GM12878 (cell line): ENCODE measurements at regions not wholly inside any gene's neighbourhood (a gene's known extent, or its start where the extent isn't known, plus 50 kb on each side); places are given as distances from the start of the nearest gene placed in this dataset.

Experiments
- ATAC-seq: fragments of 200-7000 bp; cut with Tn5 transposase; 3 replicates; pipeline ENCODE4 v1.9.1; 2020; ENCODE audit warnings: mild to moderate bottlenecking, moderate library complexity
- BruUV-seq: library from RNA; stranded (reverse); fragments of 400-500 nt; replicated peaks from 2 replicates; lab custom pipeline; 2021; lab: Mats Ljungman, UMichigan
- CTCF ChIA-PET: fragments of 300-600 bp; sonication (Branson Sonifier 250); formaldehyde crosslinking; extraction: SDS; loops from one replicate; lab custom pipeline; 2021; ENCODE audit warnings: inconsistent platforms; lab: Yijun Ruan, JAX
- POLR2A ChIA-PET: fragments of 350-600 bp; formaldehyde crosslinking; extraction: SDS; loops from one replicate; lab custom pipeline; 2021; ENCODE audit warnings: inconsistent platforms; lab: Charles Lee
- RAD21 ChIA-PET: fragments of 300-600 bp; sonication (Branson Sonifier 250); formaldehyde crosslinking; loops from one replicate; lab custom pipeline; 2023; ENCODE audit warnings: antibody characterized with exemption; ENCODE audit not compliant: unreplicated experiment; lab: Charles Lee
- SMC1A ChIA-PET: fragments of 300-600 bp; sonication (Branson Sonifier 250); formaldehyde crosslinking; loops from one replicate; lab custom pipeline; 2023; ENCODE audit not compliant: unreplicated experiment, uncharacterized antibody; lab: Charles Lee
- DNase-seq: peaks from one replicate; pipeline ENCODE4 v3.0.0-alpha.2; 2011; ENCODE audit warnings: low read depth, low spot score
- FAIRE-seq: peaks from 3 replicates; lab custom pipeline; 2011; peaks lifted over from hg19 to GRCh38; lab: Jason Lieb, UNC
- H2AFZ ChIP-seq: 2 replicates; pipeline ENCODE4 v1.6.0; 2011; ENCODE audit warnings: low read depth, low read length, control low read depth; ENCODE audit not compliant: control insufficient read depth
- H3K27ac ChIP-seq: 2 replicates; pipeline ENCODE4 v1.5.1; 2011; ENCODE audit warnings: control low read depth; ENCODE audit not compliant: control insufficient read depth, insufficient read depth
- H3K27me3 ChIP-seq, 2 experiments: replicated peaks in 1 of 2; 2 replicates each; pipeline versions ENCODE4 v1.6.0 to v1.6.1; 2011; ENCODE audit warnings: low read length in 1 of 2; ENCODE audit not compliant: control insufficient read depth in 2 of 2, insufficient read depth in 2 of 2
- H3K36me3 ChIP-seq, 2 experiments: 2 replicates each; pipeline ENCODE4 v1.5.1; 2011; ENCODE audit warnings: low read length in 1 of 2; ENCODE audit not compliant: control insufficient read depth in 2 of 2, insufficient read depth in 2 of 2
- H3K4me1 ChIP-seq: 2 replicates; pipeline ENCODE4 v1.6.1; 2011; ENCODE audit warnings: mild to moderate bottlenecking, low read length, moderate library complexity, mixed read lengths; ENCODE audit not compliant: control insufficient read depth, insufficient read depth
- H3K4me2 ChIP-seq: 2 replicates; pipeline ENCODE4 v1.6.0; 2011; ENCODE audit warnings: control low read depth; ENCODE audit not compliant: control insufficient read depth, insufficient read depth
- H3K4me3 ChIP-seq: fragments of 200-600 bp; sonication (generic); 2 replicates; pipeline ENCODE4 v1.5.1; 2016
- H3K79me2 ChIP-seq: 2 replicates; pipeline ENCODE4 v1.6.0; 2011; ENCODE audit warnings: low read length; ENCODE audit not compliant: control insufficient read depth, insufficient read depth
- H3K9ac ChIP-seq: 2 replicates; pipeline ENCODE4 v1.8.0; 2011; ENCODE audit warnings: low read length, control low read depth, mixed read lengths; ENCODE audit not compliant: control insufficient read depth, insufficient read depth
- H3K9me3 ChIP-seq: replicated peaks from 3 replicates; pipeline ENCODE4 v1.5.1; 2011; ENCODE audit warnings: mild to moderate bottlenecking, low read length; ENCODE audit not compliant: control insufficient read depth, insufficient read depth
- H4K20me1 ChIP-seq: 2 replicates; pipeline ENCODE4 v1.6.0; 2011; ENCODE audit not compliant: control insufficient read depth, insufficient read depth
- SMAD1 ChIP-seq: fragments of 450-650 bp; IDR thresholded peaks from 2 replicates; pipeline ENCODE4 v1.6.1; 2018; ENCODE audit warnings: mild to moderate bottlenecking, low read depth; ENCODE audit not compliant: partially characterized antibody
- in situ Hi-C: fragments of 300-500 bp; cut with MboI; formaldehyde crosslinking; loops from 9 replicates; pipeline ENCODE4 v1.14.3; 2018; ENCODE audit warnings: mixed read lengths
- intact Hi-C: fragments of 100-400 bp; cut with micrococcal nuclease; formaldehyde crosslinking; loops from one replicate; pipeline ENCODE4 v1.14.2; 2022; ENCODE audit not compliant: unreplicated experiment
- TF ChIP-seq, protein P1 (sequence below): fragments of 450-650 bp; IDR thresholded peaks from 2 replicates; pipeline ENCODE4 v1.6.1; 2016; ENCODE audit warnings: mild to moderate bottlenecking
- TF ChIP-seq, protein P2 (sequence below): IDR thresholded peaks from 2 replicates; pipeline ENCODE4 v1.6.1; 2012; ENCODE audit warnings: mild to moderate bottlenecking, low read depth, low read length
- TF ChIP-seq, protein P3 (sequence below): fragments of 450-650 bp; IDR thresholded peaks from 2 replicates; pipeline ENCODE4 v1.6.1; 2017; ENCODE audit warnings: mild to moderate bottlenecking, moderate library complexity
- TF ChIP-seq, protein P4 (sequence below): fragments of 450-650 bp; IDR thresholded peaks from 2 replicates; pipeline ENCODE4 v1.6.1; 2017; ENCODE audit warnings: mild to moderate bottlenecking, low read depth, inconsistent platforms; ENCODE audit not compliant: poor library complexity, severe bottlenecking
- TF ChIP-seq, protein P5 (sequence below): fragments of 450-650 bp; formaldehyde crosslinking; IDR thresholded peaks from 2 replicates; pipeline ENCODE4 v1.4.0; 2020; ENCODE audit warnings: mild to moderate bottlenecking, moderate library complexity
- TF ChIP-seq, protein P6 (sequence below): fragments of 450-650 bp; IDR thresholded peaks from 2 replicates; pipeline ENCODE4 v1.6.1; 2014; ENCODE audit warnings: mild to moderate bottlenecking

DNA sequence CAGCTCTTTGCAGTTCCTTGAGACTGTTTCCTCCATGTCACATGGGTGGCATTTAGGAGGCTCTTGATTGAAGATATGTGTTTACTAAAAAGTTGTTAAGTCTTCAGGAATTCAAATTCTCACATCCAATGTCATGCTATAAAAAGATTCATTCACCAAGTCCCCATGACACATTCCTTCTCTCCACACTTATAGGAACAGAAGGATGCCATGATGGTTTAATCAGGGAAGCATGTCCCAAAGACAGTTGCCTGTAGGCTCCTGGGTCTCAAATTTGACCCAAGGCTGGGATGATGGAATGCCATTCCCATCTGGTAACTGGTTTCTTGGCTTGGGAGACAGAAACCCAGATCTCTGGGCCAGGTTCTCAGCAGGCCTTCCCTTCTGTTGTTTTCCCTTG lies 140.6 kb upstream of the SOX9 start:
- ATAC-seq, result no peak
- Histone ChIP-seq H3K9me3 (no peaks in the 10 kb centered on the region; the same call in 2 of the 3 replicates), H3K27ac (no peak overlapping the region), H3K4me1 (no peaks in the 10 kb centered on the region), H3K27me3 (no peaks in the 10 kb centered on the region), H3K36me3 (no peaks in the 10 kb centered on the region), H2AFZ (no peak overlapping the region), H3K79me2 (no peaks in the 10 kb centered on the region), H3K9ac (no peak overlapping the region), H3K4me3 (no peak overlapping the region), H3K4me2 (no peak overlapping the region), H4K20me1 (no peaks in the 10 kb centered on the region)
- no peak for FAIRE-seq
- no TSS peak for BruUV-seq
- in situ Hi-C loops (no loop called here), intact Hi-C loops (no loop called here)
- RAD21 ChIA-PET, result no interaction called here
- CTCF ChIA-PET, result no interaction called here
- SMC1A ChIA-PET, result interaction anchor here (1.0 kb wide), 1 partner anchor 8 kb away, joined by 3 read pairs; no protein-coding TSS in a partner anchor
- no peak for DNase-seq
- POLR2A ChIA-PET, result no interaction called here
- TF ChIP-seq, protein P1, sequence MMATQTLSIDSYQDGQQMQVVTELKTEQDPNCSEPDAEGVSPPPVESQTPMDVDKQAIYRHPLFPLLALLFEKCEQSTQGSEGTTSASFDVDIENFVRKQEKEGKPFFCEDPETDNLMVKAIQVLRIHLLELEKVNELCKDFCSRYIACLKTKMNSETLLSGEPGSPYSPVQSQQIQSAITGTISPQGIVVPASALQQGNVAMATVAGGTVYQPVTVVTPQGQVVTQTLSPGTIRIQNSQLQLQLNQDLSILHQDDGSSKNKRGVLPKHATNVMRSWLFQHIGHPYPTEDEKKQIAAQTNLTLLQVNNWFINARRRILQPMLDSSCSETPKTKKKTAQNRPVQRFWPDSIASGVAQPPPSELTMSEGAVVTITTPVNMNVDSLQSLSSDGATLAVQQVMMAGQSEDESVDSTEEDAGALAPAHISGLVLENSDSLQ, result no peak
- TF ChIP-seq, protein P2, sequence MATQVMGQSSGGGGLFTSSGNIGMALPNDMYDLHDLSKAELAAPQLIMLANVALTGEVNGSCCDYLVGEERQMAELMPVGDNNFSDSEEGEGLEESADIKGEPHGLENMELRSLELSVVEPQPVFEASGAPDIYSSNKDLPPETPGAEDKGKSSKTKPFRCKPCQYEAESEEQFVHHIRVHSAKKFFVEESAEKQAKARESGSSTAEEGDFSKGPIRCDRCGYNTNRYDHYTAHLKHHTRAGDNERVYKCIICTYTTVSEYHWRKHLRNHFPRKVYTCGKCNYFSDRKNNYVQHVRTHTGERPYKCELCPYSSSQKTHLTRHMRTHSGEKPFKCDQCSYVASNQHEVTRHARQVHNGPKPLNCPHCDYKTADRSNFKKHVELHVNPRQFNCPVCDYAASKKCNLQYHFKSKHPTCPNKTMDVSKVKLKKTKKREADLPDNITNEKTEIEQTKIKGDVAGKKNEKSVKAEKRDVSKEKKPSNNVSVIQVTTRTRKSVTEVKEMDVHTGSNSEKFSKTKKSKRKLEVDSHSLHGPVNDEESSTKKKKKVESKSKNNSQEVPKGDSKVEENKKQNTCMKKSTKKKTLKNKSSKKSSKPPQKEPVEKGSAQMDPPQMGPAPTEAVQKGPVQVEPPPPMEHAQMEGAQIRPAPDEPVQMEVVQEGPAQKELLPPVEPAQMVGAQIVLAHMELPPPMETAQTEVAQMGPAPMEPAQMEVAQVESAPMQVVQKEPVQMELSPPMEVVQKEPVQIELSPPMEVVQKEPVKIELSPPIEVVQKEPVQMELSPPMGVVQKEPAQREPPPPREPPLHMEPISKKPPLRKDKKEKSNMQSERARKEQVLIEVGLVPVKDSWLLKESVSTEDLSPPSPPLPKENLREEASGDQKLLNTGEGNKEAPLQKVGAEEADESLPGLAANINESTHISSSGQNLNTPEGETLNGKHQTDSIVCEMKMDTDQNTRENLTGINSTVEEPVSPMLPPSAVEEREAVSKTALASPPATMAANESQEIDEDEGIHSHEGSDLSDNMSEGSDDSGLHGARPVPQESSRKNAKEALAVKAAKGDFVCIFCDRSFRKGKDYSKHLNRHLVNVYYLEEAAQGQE, result no peak
- TF ChIP-seq, protein P3, sequence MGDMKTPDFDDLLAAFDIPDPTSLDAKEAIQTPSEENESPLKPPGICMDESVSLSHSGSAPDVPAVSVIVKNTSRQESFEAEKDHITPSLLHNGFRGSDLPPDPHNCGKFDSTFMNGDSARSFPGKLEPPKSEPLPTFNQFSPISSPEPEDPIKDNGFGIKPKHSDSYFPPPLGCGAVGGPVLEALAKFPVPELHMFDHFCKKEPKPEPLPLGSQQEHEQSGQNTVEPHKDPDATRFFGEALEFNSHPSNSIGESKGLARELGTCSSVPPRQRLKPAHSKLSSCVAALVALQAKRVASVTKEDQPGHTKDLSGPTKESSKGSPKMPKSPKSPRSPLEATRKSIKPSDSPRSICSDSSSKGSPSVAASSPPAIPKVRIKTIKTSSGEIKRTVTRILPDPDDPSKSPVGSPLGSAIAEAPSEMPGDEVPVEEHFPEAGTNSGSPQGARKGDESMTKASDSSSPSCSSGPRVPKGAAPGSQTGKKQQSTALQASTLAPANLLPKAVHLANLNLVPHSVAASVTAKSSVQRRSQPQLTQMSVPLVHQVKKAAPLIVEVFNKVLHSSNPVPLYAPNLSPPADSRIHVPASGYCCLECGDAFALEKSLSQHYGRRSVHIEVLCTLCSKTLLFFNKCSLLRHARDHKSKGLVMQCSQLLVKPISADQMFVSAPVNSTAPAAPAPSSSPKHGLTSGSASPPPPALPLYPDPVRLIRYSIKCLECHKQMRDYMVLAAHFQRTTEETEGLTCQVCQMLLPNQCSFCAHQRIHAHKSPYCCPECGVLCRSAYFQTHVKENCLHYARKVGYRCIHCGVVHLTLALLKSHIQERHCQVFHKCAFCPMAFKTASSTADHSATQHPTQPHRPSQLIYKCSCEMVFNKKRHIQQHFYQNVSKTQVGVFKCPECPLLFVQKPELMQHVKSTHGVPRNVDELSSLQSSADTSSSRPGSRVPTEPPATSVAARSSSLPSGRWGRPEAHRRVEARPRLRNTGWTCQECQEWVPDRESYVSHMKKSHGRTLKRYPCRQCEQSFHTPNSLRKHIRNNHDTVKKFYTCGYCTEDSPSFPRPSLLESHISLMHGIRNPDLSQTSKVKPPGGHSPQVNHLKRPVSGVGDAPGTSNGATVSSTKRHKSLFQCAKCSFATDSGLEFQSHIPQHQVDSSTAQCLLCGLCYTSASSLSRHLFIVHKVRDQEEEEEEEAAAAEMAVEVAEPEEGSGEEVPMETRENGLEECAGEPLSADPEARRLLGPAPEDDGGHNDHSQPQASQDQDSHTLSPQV, result no peak
- TF ChIP-seq, protein P4, sequence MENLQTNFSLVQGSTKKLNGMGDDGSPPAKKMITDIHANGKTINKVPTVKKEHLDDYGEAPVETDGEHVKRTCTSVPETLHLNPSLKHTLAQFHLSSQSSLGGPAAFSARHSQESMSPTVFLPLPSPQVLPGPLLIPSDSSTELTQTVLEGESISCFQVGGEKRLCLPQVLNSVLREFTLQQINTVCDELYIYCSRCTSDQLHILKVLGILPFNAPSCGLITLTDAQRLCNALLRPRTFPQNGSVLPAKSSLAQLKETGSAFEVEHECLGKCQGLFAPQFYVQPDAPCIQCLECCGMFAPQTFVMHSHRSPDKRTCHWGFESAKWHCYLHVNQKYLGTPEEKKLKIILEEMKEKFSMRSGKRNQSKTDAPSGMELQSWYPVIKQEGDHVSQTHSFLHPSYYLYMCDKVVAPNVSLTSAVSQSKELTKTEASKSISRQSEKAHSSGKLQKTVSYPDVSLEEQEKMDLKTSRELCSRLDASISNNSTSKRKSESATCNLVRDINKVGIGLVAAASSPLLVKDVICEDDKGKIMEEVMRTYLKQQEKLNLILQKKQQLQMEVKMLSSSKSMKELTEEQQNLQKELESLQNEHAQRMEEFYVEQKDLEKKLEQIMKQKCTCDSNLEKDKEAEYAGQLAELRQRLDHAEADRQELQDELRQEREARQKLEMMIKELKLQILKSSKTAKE, result no peak
- no peak for TF ChIP-seq SMAD1
- TF ChIP-seq, protein P5, sequence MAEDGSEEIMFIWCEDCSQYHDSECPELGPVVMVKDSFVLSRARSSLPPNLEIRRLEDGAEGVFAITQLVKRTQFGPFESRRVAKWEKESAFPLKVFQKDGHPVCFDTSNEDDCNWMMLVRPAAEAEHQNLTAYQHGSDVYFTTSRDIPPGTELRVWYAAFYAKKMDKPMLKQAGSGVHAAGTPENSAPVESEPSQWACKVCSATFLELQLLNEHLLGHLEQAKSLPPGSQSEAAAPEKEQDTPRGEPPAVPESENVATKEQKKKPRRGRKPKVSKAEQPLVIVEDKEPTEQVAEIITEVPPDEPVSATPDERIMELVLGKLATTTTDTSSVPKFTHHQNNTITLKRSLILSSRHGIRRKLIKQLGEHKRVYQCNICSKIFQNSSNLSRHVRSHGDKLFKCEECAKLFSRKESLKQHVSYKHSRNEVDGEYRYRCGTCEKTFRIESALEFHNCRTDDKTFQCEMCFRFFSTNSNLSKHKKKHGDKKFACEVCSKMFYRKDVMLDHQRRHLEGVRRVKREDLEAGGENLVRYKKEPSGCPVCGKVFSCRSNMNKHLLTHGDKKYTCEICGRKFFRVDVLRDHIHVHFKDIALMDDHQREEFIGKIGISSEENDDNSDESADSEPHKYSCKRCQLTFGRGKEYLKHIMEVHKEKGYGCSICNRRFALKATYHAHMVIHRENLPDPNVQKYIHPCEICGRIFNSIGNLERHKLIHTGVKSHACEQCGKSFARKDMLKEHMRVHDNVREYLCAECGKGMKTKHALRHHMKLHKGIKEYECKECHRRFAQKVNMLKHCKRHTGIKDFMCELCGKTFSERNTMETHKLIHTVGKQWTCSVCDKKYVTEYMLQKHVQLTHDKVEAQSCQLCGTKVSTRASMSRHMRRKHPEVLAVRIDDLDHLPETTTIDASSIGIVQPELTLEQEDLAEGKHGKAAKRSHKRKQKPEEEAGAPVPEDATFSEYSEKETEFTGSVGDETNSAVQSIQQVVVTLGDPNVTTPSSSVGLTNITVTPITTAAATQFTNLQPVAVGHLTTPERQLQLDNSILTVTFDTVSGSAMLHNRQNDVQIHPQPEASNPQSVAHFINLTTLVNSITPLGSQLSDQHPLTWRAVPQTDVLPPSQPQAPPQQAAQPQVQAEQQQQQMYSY (CRISPR knock-in tag), result no peak
- TF ChIP-seq, protein P6, sequence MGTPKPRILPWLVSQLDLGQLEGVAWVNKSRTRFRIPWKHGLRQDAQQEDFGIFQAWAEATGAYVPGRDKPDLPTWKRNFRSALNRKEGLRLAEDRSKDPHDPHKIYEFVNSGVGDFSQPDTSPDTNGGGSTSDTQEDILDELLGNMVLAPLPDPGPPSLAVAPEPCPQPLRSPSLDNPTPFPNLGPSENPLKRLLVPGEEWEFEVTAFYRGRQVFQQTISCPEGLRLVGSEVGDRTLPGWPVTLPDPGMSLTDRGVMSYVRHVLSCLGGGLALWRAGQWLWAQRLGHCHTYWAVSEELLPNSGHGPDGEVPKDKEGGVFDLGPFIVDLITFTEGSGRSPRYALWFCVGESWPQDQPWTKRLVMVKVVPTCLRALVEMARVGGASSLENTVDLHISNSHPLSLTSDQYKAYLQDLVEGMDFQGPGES, result no peak
